Smooth muscle cell (in vitro differentiated cells): ENCODE measurements at regions not wholly inside any gene's neighbourhood (a gene's known extent, or its start where the extent isn't known, plus 50 kb on each side); places are given as distances from the start of the nearest gene placed in this dataset.

ENCODE experiments used
- DNase-seq: peaks from one replicate; lab custom pipeline; 2025; ENCODE audit not compliant: unreplicated experiment; lab: John Stamatoyannopoulos, UW
- H2AFZ ChIP-seq: fragments of 200-600 bp; sonication (generic); 2 replicates; pipeline ENCODE4 v1.6.0; 2016; ENCODE audit warnings: antibody characterized with exemption, low read depth, mild to moderate bottlenecking
- H3F3A ChIP-seq: fragments of 200-600 bp; sonication (generic); 2 replicates; pipeline ENCODE4 v1.6.0; 2017; ENCODE audit warnings: antibody characterized with exemption, low read depth
- H3K27ac ChIP-seq: fragments of 200-600 bp; sonication (generic); 2 replicates; pipeline ENCODE4 v1.5.1; 2016; ENCODE audit warnings: low read depth, mild to moderate bottlenecking
- H3K27me3 ChIP-seq: fragments of 200-600 bp; sonication (generic); 2 replicates; pipeline ENCODE4 v1.6.1; 2016; ENCODE audit warnings: low read depth, mild to moderate bottlenecking
- H3K36me3 ChIP-seq: fragments of 200-600 bp; sonication (generic); 2 replicates; pipeline ENCODE4 v1.5.1; 2016; ENCODE audit warnings: low read depth
- H3K4me1 ChIP-seq: fragments of 200-600 bp; sonication (generic); 2 replicates; pipeline ENCODE4 v1.5.1; 2016; ENCODE audit warnings: low read depth
- H3K4me2 ChIP-seq: fragments of 200-600 bp; sonication (generic); 2 replicates; pipeline ENCODE4 v1.6.0; 2016; ENCODE audit warnings: mild to moderate bottlenecking
- H3K4me3 ChIP-seq: fragments of 200-600 bp; sonication (generic); 2 replicates; pipeline ENCODE4 v1.5.1; 2016; ENCODE audit warnings: mild to moderate bottlenecking
- H3K79me2 ChIP-seq: fragments of 200-600 bp; sonication (generic); 2 replicates; pipeline ENCODE4 v1.6.0; 2016; ENCODE audit warnings: low read depth, mild to moderate bottlenecking
- H3K9ac ChIP-seq: fragments of 200-600 bp; sonication (generic); 2 replicates; pipeline ENCODE4 v1.6.0; 2016; ENCODE audit warnings: low read depth
- H3K9me3 ChIP-seq: fragments of 200-600 bp; sonication (generic); replicated peaks from 2 replicates; pipeline ENCODE4 v1.5.1; 2016; ENCODE audit warnings: low read depth
- H4K20me1 ChIP-seq: fragments of 200-600 bp; sonication (generic); 2 replicates; pipeline ENCODE4 v1.6.0; 2016; ENCODE audit warnings: low read depth
- WGBS: methylation state at CpG from one replicate; pipeline ENCODE4 v1.1.7; 2016; ENCODE audit warnings: low lambda C conversion rate; 5-methylcytosine and 5-hydroxymethylcytosine counted together
- TF ChIP-seq, protein P1 (sequence below): fragments of 200-600 bp; sonication (generic); IDR thresholded peaks from 2 replicates; pipeline ENCODE4 v1.5.1; 2017; ENCODE audit warnings: borderline replicate concordance, mild to moderate bottlenecking, antibody characterized with exemption; ENCODE audit not compliant: insufficient read depth, poor library complexity, severe bottlenecking

DNA sequence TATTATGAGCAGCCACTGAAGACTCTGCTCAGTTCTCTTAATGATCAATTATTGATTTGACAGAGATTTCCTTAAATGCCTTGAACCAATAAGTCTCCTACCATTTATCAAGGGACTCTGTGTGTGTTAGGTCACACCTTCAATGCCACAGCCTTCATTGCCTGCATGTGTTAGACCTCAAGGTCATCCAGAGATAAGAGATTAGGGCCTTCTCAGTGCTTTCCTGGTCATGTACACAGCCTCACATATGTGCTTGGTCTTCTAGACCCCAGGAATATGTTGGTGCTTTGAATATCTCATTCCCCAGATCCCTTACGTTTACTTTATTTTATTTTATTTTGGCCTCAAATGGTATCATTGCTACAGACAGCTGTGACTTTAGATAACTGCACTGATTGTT is 93.0 kb upstream of the CTAGE1 start:
- no peaks in the 10 kb centered on the region for H3K36me3 ChIP-seq
- 81% methylated on average over 1 of the region's 1 CpG for WGBS
- no peak for DNase-seq
- no peak overlapping the region for H3K9ac ChIP-seq
- no peaks in the 10 kb centered on the region for H3K9me3 ChIP-seq
- no peaks in the 10 kb centered on the region for H3K79me2 ChIP-seq
- H3F3A ChIP-seq: peaks cover 4% of the 10 kb centered on the region
- H3K27me3 ChIP-seq: no peaks in the 10 kb centered on the region
- no peaks in the 10 kb centered on the region for H3K4me1 ChIP-seq
- H3K4me3 ChIP-seq: no peak overlapping the region
- no peak overlapping the region for H2AFZ ChIP-seq
- TF ChIP-seq, protein P1, sequence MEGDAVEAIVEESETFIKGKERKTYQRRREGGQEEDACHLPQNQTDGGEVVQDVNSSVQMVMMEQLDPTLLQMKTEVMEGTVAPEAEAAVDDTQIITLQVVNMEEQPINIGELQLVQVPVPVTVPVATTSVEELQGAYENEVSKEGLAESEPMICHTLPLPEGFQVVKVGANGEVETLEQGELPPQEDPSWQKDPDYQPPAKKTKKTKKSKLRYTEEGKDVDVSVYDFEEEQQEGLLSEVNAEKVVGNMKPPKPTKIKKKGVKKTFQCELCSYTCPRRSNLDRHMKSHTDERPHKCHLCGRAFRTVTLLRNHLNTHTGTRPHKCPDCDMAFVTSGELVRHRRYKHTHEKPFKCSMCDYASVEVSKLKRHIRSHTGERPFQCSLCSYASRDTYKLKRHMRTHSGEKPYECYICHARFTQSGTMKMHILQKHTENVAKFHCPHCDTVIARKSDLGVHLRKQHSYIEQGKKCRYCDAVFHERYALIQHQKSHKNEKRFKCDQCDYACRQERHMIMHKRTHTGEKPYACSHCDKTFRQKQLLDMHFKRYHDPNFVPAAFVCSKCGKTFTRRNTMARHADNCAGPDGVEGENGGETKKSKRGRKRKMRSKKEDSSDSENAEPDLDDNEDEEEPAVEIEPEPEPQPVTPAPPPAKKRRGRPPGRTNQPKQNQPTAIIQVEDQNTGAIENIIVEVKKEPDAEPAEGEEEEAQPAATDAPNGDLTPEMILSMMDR: no peak
- H3K4me2 ChIP-seq: no peak overlapping the region
- no peak overlapping the region for H3K27ac ChIP-seq
- no peaks in the 10 kb centered on the region for H4K20me1 ChIP-seq

DNA sequence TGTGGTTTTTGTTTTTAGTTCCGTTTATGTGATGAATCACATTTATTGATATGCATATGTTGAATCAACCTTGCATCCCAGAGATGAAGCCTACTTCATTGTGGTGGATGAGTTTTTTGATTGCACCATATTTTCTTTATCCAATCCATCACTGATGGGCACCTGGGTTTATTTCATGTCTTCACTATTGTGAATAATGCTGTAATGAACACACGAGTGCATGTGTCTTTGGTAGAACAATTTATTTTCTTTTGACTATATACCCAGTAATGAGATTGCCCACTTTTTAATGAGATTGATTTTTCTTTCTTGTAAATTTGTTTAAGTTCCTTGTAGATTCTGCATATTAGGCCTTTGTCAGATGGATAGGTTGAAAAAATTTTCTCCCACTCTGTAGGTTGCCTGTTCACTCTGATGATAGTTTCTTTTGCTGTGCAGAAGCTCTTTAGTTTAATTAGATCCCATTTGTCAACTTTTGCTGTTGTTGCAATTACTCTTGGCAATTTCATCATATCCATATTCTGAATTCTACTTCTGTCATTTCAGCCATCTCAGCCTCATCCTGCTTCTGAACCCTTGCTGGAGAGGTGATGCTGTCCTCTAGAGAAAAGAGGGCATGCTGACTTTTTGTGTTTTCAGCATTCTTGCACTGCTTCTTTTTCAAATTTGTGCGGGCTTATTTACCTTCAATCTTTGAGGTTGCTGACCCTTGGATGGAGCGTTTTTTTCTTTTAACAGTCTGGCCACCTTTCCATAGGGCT is 96.2 kb upstream of the CTAGE1 start:
- Histone ChIP-seq H4K20me1 (no peaks in the 10 kb centered on the region), H3K36me3 (no peaks in the 10 kb centered on the region), H3K79me2 (no peaks in the 10 kb centered on the region), H3F3A (peaks cover 4% of the 10 kb centered on the region), H3K9ac (no peak overlapping the region), H2AFZ (no peak overlapping the region), H3K27me3 (no peaks in the 10 kb centered on the region), H3K27ac (no peak overlapping the region), H3K4me3 (no peak overlapping the region), H3K4me1 (no peaks in the 10 kb centered on the region), H3K4me2 (no peak overlapping the region), H3K9me3 (no peaks in the 10 kb centered on the region)
- no peak for DNase-seq
- TF ChIP-seq, protein P1: no peak
- 94% methylated on average over 4 of the region's 4 CpGs for WGBS

DNA sequence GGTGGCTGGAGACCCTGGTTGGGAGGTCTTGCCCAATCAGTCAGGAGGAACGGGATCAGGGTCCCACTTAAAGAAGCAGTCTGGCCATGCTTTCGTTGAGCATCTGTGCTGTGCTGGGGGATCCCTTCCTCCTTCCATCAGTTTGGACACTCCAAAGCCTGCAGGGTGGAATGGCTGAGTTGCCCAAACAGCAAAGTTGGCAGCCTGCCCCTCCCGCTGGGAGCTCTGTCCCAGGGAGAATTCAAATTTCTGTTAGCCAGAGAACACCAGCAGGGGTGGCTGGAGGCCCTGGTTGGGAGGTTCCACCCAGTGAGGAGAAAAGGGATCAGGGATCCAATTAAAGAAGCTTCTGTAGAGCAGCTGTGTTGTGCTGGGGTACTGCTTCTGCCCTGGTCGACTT is 96.9 kb upstream of the CTAGE1 start:
- Histone ChIP-seq H3K9ac (no peak overlapping the region), H4K20me1 (no peaks in the 10 kb centered on the region), H2AFZ (no peak overlapping the region), H3K36me3 (no peaks in the 10 kb centered on the region), H3K79me2 (no peaks in the 10 kb centered on the region), H3K4me3 (no peak overlapping the region), H3K9me3 (no peaks in the 10 kb centered on the region), H3F3A (peaks cover 4% of the 10 kb centered on the region), H3K27me3 (no peaks in the 10 kb centered on the region), H3K4me1 (no peaks in the 10 kb centered on the region), H3K27ac (no peak overlapping the region), H3K4me2 (no peak overlapping the region)
- WGBS: 98% methylated on average over 4 of the region's 4 CpGs
- TF ChIP-seq, protein P1: no peak
- DNase-seq: no peak

GRCh38 chr18:22515250-22515649 is 97.5 kb upstream of the CTAGE1 start:
- Histone ChIP-seq H3K36me3 (no peaks in the 10 kb centered on the region), H3K4me3 (no peak overlapping the region), H3F3A (no peaks in the 10 kb centered on the region), H3K9me3 (no peaks in the 10 kb centered on the region), H3K4me2 (no peak overlapping the region), H3K27ac (no peak overlapping the region), H3K4me1 (no peaks in the 10 kb centered on the region), H4K20me1 (no peaks in the 10 kb centered on the region), H2AFZ (no peak overlapping the region), H3K9ac (no peak overlapping the region), H3K79me2 (no peaks in the 10 kb centered on the region), H3K27me3 (no peaks in the 10 kb centered on the region)
- WGBS: 91% methylated on average over 9 of the region's 9 CpGs
- no peak for DNase-seq
- TF ChIP-seq, protein P1: no peak
